ENCODE measurements at regions not wholly inside any gene's neighbourhood (a gene's known extent, or its start where the extent isn't known, plus 50 kb on each side); places are given as distances from the start of the nearest gene placed in this dataset.

DNA sequence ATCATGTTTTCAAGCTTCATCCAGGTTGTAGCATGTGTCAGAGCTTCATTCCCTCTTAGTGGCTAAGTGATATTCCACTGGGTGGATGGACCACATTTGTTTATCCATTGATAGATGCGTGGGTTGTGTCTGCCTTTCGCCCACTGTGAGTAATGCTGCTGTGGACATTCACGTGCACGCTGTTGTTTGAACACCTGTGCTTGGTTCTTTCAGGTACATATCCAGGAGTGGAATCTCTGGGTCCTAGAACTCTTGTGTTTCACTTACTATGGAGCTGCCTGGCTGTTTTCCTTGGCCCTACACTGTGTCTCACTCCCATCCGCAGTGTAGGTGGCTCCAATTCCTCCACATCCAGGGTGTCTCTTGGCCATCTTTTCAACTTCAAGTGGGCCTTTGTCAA is 224.2 kb downstream of the C16orf95 start:
- no peak for TF ChIP-seq SUZ12 (IDR thresholded peaks at IDR 0.05; ENCODE audit: extremely low read depth, insufficient read depth, insufficient read length)
- TF ChIP-seq YY1 (IDR thresholded peaks at IDR 0.05; ENCODE audit: insufficient read depth, insufficient read length): no peak
- no peak for TF ChIP-seq ZNF274 (IDR thresholded peaks at IDR 0.05; ENCODE audit: low read depth, low read length)
- no peak for DNase-seq (ENCODE audit: low read depth, low spot score)
- no peak overlapping the region for H3K9ac ChIP-seq (ENCODE audit: insufficient read length, low read depth)
- H3K4me1 ChIP-seq (ENCODE audit: insufficient read depth, insufficient read length): peaks cover 9% of the 10 kb centered on the region
- no peaks in the 10 kb centered on the region for H3K9me3 ChIP-seq (ENCODE audit: insufficient read depth, low read length)
- H3K4me3 ChIP-seq (ENCODE audit: insufficient read length, low read depth): no peak overlapping the region
- no peaks in the 10 kb centered on the region for H3K36me3 ChIP-seq (ENCODE audit: insufficient read depth, insufficient read length, low read length)
- peaks cover 20% of the 10 kb centered on the region for H3K27me3 ChIP-seq (ENCODE audit: insufficient read depth, insufficient read length)

DNA sequence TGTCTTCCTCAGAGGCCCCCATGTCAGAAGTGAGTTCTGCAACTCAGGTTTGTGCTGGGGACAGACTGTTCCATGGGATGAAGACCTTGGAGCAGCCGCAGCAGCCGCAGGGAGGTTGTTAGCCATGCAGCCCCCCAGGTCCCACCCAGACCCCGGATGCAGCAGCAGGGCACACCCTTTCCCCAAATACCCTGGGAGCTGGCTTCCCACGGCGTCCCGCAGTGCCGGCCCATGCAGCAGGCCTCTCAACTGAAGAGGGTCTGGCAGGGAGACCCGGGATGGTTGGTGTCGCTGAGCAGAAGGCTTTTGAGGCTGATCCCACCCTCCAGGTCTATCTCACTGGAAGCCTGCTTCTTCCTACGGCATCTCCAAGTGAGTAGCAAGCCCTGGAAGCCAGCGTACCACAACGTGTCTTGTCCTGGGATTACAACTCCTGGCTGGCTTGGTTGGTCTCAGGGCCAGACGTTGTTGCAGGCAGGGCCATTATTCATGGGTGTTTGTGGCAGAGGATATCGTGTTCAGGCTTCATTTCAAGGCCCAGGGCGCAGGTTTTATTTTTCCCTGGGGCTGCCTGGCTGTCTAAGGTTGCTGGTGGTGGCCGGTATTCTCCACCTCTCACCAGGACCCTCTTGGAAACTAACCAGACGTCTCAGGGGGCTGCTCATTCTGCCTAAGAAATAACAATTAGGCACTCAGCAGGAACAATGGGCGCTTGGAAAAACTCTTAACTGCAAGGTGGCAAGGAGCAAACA is 223.2 kb downstream of the C16orf95 start:
- peaks cover 23% of the 10 kb centered on the region for H3K27me3 ChIP-seq (ENCODE audit: insufficient read depth, insufficient read length)
- H3K4me3 ChIP-seq (ENCODE audit: insufficient read length, low read depth): no peak overlapping the region
- peaks cover 9% of the 10 kb centered on the region for H3K4me1 ChIP-seq (ENCODE audit: insufficient read depth, insufficient read length)
- DNase-seq (ENCODE audit: low read depth, low spot score): peak; percentile 30
- H3K36me3 ChIP-seq (ENCODE audit: insufficient read depth, insufficient read length, low read length): no peaks in the 10 kb centered on the region
- no peaks in the 10 kb centered on the region for H3K9me3 ChIP-seq (ENCODE audit: insufficient read depth, low read length)
- no peak for TF ChIP-seq SUZ12 (IDR thresholded peaks at IDR 0.05; ENCODE audit: extremely low read depth, insufficient read depth, insufficient read length)
- TF ChIP-seq YY1 (IDR thresholded peaks at IDR 0.05; ENCODE audit: insufficient read depth, insufficient read length): no peak
- no peak for TF ChIP-seq ZNF274 (IDR thresholded peaks at IDR 0.05; ENCODE audit: low read depth, low read length)
- peak overlapping the region; percentile 23 for H3K9ac ChIP-seq (ENCODE audit: insufficient read length, low read depth)

DNA sequence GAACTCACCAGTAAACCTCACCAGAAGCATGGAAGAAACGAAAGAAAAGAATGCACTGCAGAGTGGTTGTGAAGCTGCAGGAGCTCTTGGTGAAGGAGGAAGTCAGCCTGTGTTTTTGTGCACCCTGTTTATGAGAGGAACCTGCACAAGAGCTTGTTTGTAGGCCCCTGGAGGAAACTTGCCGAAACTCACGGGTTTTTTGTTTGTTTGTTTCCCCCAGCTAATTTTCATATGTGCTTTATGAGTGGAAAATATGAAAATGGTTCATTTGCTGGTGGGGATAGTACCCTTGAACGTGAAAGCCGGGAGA is 222.7 kb downstream of the C16orf95 start:
- Histone ChIP-seq H3K4me3 (ENCODE audit: insufficient read length, low read depth) (no peak overlapping the region), H3K4me1 (ENCODE audit: insufficient read depth, insufficient read length) (peaks cover 13% of the 10 kb centered on the region), H3K27me3 (ENCODE audit: insufficient read depth, insufficient read length) (peaks cover 23% of the 10 kb centered on the region), H3K9ac (ENCODE audit: insufficient read length, low read depth) (no peak overlapping the region), H3K9me3 (ENCODE audit: insufficient read depth, low read length) (no peaks in the 10 kb centered on the region), H3K36me3 (ENCODE audit: insufficient read depth, insufficient read length, low read length) (no peaks in the 10 kb centered on the region)
- TF ChIP-seq ZNF274 (IDR thresholded peaks at IDR 0.05; ENCODE audit: low read depth, low read length): no peak
- TF ChIP-seq YY1 (IDR thresholded peaks at IDR 0.05; ENCODE audit: insufficient read depth, insufficient read length): no peak
- TF ChIP-seq SUZ12 (IDR thresholded peaks at IDR 0.05; ENCODE audit: extremely low read depth, insufficient read depth, insufficient read length): no peak
- DNase-seq (ENCODE audit: low read depth, low spot score): no peak

DNA sequence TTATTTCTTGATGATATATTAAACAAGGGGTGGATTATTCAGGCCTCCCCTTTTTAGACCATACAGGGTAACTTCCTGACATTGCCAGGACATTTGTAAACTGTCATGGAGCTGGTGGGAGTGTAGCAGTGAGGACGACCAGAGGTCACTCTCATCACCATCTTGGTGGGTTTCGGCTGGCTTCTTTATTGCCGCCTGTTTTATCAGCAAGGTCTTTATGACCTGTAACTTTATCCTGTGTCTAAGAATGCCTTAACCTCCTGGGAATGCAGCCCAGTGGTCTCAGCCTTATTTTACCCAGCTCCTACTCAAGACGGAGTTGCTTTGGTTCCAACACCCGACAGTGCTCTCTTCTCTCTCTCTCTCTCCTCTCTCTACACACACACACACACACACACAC is 221.9 kb downstream of the C16orf95 start:
- no peak overlapping the region for H3K9ac ChIP-seq (ENCODE audit: insufficient read length, low read depth)
- H3K36me3 ChIP-seq (ENCODE audit: insufficient read depth, insufficient read length, low read length): no peaks in the 10 kb centered on the region
- DNase-seq (ENCODE audit: low read depth, low spot score): no peak
- TF ChIP-seq YY1 (IDR thresholded peaks at IDR 0.05; ENCODE audit: insufficient read depth, insufficient read length) (no peak), ZNF274 (IDR thresholded peaks at IDR 0.05; ENCODE audit: low read depth, low read length) (no peak), SUZ12 (IDR thresholded peaks at IDR 0.05; ENCODE audit: extremely low read depth, insufficient read depth, insufficient read length) (no peak)
- peaks cover 18% of the 10 kb centered on the region for H3K4me1 ChIP-seq (ENCODE audit: insufficient read depth, insufficient read length)
- no peak overlapping the region for H3K4me3 ChIP-seq (ENCODE audit: insufficient read length, low read depth)
- no peaks in the 10 kb centered on the region for H3K9me3 ChIP-seq (ENCODE audit: insufficient read depth, low read length)
- H3K27me3 ChIP-seq (ENCODE audit: insufficient read depth, insufficient read length): peaks cover 23% of the 10 kb centered on the region

DNA sequence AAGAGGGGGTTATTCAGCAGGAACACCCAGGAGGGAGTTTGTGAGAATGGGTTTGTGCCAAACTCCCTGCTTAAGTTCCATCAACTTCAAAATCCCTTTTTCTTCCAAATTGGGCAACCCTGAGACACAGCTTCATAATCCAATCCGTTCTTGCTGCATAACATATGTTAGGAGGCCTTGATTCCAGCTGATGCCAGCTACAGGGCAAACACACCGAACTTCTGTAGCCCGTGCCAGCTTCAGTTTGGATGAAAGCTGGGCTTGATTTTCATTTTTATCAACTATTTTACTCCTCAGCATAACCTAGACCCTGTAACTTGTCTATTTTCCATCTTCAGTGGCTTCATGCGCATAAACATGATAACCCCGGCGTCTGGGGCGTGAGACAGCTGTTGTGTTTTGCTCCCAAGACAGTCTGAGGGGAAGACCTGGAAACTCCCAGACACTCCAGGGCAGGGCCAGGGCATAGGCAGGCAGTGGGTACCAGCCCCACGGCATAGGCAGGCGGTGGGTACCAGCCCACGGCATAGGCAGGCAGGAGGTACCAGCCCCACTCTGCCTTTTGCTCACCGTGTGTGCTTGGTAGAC is 220.4 kb downstream of the C16orf95 start:
- H3K36me3 ChIP-seq (ENCODE audit: insufficient read depth, insufficient read length, low read length): no peaks in the 10 kb centered on the region
- no peak overlapping the region for H3K9ac ChIP-seq (ENCODE audit: insufficient read length, low read depth)
- TF ChIP-seq ZNF274 (IDR thresholded peaks at IDR 0.05; ENCODE audit: low read depth, low read length) (no peak), YY1 (IDR thresholded peaks at IDR 0.05; ENCODE audit: insufficient read depth, insufficient read length) (no peak), SUZ12 (IDR thresholded peaks at IDR 0.05; ENCODE audit: extremely low read depth, insufficient read depth, insufficient read length) (no peak)
- no peak for DNase-seq (ENCODE audit: low read depth, low spot score)
- H3K27me3 ChIP-seq (ENCODE audit: insufficient read depth, insufficient read length): peaks cover 18% of the 10 kb centered on the region
- no peaks in the 10 kb centered on the region for H3K9me3 ChIP-seq (ENCODE audit: insufficient read depth, low read length)
- no peak overlapping the region for H3K4me3 ChIP-seq (ENCODE audit: insufficient read length, low read depth)
- H3K4me1 ChIP-seq (ENCODE audit: insufficient read depth, insufficient read length): peaks cover 18% of the 10 kb centered on the region

DNA sequence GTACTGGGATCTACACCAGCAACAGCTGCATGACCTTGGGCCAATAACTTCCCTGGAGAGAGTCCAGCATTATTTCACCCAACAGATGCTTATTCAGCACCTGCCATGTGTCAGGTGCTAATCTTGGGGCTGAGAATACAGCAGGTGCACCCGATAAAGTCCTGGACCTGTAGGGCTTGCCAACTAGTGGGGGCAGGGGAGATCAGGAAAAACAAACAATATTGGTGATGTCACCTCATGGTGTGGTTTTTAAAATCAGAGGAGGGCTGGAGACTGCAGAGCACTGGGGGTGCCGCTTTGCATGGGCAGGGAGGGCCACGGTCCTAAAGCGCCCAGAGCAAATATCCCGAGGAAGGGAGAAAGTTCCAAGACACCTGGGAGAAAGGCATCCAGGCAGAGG is 218.8 kb downstream of the C16orf95 start:
- Histone ChIP-seq H3K4me3 (ENCODE audit: insufficient read length, low read depth) (no peak overlapping the region), H3K9me3 (ENCODE audit: insufficient read depth, low read length) (no peaks in the 10 kb centered on the region), H3K36me3 (ENCODE audit: insufficient read depth, insufficient read length, low read length) (no peaks in the 10 kb centered on the region), H3K27me3 (ENCODE audit: insufficient read depth, insufficient read length) (peaks cover 11% of the 10 kb centered on the region), H3K4me1 (ENCODE audit: insufficient read depth, insufficient read length) (peaks cover 16% of the 10 kb centered on the region), H3K9ac (ENCODE audit: insufficient read length, low read depth) (no peak overlapping the region)
- no peak for DNase-seq (ENCODE audit: low read depth, low spot score)
- TF ChIP-seq SUZ12 (IDR thresholded peaks at IDR 0.05; ENCODE audit: extremely low read depth, insufficient read depth, insufficient read length): no peak

DNA sequence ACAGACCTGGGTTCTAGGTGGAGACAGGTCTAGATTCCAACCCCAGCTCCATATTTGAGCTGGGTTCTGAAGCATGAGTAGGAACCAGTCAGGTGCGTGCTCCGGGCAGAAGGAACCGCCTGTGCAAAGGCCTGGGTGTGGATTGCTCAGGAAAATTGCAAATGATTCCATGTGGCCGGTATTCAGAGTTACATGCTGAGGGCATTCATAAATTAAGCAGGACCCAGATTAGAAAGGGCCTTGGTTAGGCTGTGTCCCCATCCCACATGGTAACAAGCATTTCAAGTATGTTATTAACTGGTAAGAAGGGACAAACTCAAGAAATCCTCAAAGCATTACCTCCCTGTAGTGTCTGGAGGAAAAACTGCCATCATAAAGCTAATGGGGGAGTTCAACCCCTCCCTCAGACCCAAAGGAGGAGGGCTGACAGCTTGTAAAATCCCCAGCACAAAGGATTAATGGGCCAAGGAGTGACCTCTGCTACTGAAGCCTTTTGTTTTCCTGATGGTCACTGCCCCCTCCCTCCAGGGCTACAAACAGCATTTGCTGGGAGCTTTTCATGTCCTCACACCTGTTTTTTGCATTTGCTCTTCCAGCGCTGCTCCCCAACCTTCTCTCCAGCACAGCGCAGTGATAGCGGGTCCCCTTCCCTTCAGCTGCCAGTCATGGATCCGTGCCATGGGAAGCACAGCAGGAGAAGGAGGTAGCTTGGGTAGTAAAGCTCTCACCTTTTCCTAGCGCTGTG is 218.0 kb downstream of the C16orf95 start:
- no peak for DNase-seq (ENCODE audit: low read depth, low spot score)
- Histone ChIP-seq H3K4me3 (ENCODE audit: insufficient read length, low read depth) (no peak overlapping the region), H3K9me3 (ENCODE audit: insufficient read depth, low read length) (no peaks in the 10 kb centered on the region), H3K9ac (ENCODE audit: insufficient read length, low read depth) (no peak overlapping the region), H3K36me3 (ENCODE audit: insufficient read depth, insufficient read length, low read length) (no peaks in the 10 kb centered on the region), H3K27me3 (ENCODE audit: insufficient read depth, insufficient read length) (peaks cover 11% of the 10 kb centered on the region), H3K4me1 (ENCODE audit: insufficient read depth, insufficient read length) (peaks cover 10% of the 10 kb centered on the region)
- TF ChIP-seq YY1 (IDR thresholded peaks at IDR 0.05; ENCODE audit: insufficient read depth, insufficient read length): no peak
- TF ChIP-seq ZNF274 (IDR thresholded peaks at IDR 0.05; ENCODE audit: low read depth, low read length): no peak
- no peak for TF ChIP-seq SUZ12 (IDR thresholded peaks at IDR 0.05; ENCODE audit: extremely low read depth, insufficient read depth, insufficient read length)
